HL-60 (cell line): ENCODE measurements at regions not wholly inside any gene's neighbourhood (a gene's known extent, or its start where the extent isn't known, plus 50 kb on each side); places are given as distances from the start of the nearest gene placed in this dataset.

Source experiments
- DNase-seq, 2 experiments: peaks; one replicate each; pipeline ENCODE4 v3.0.0-alpha.2; 2010 to 2020; ENCODE audit warnings: low read depth in 1 of 2, low spot score in 1 of 2
- H3K27ac ChIP-seq: fragments of 250-450 bp; sonication (Bioruptor Pico); replicated peaks from 2 replicates; pipeline ENCODE4 v1.5.1; 2020; ENCODE audit warnings: mild to moderate bottlenecking, moderate library complexity
- H3K27me3 ChIP-seq: fragments of 250-450 bp; sonication (Bioruptor Pico); 2 replicates; pipeline ENCODE4 v1.5.1; 2021; ENCODE audit warnings: mild to moderate bottlenecking, moderate library complexity; ENCODE audit not compliant: insufficient read depth, poor library complexity, severe bottlenecking
- H3K4me3 ChIP-seq: replicated peaks from 2 replicates; pipeline ENCODE4 v1.5.1; 2011; ENCODE audit warnings: mild to moderate bottlenecking, control low read depth, low read length; ENCODE audit not compliant: insufficient read depth
- GABPA ChIP-seq: IDR thresholded peaks from 2 replicates; pipeline ENCODE4 v1.6.1; 2012; ENCODE audit warnings: low read depth
- POLR2AphosphoS5 ChIP-seq: IDR thresholded peaks from 2 replicates; pipeline ENCODE4 v1.6.1; 2012; ENCODE audit warnings: low read depth
- SPI1 ChIP-seq: IDR thresholded peaks from 2 replicates; pipeline ENCODE4 v1.6.1; 2012; ENCODE audit warnings: low read depth, mild to moderate bottlenecking, borderline replicate concordance
- TF ChIP-seq, protein P1 (sequence below): IDR thresholded peaks from 2 replicates; pipeline ENCODE4 v1.6.1; 2012; ENCODE audit warnings: low read depth; ENCODE audit not compliant: insufficient replicate concordance
- TF ChIP-seq, protein P2 (sequence below): IDR thresholded peaks from one replicate; pipeline ENCODE4 v1.5.1; 2011; ENCODE audit warnings: low read length, control low read depth, inconsistent platforms; ENCODE audit not compliant: insufficient read depth

DNA sequence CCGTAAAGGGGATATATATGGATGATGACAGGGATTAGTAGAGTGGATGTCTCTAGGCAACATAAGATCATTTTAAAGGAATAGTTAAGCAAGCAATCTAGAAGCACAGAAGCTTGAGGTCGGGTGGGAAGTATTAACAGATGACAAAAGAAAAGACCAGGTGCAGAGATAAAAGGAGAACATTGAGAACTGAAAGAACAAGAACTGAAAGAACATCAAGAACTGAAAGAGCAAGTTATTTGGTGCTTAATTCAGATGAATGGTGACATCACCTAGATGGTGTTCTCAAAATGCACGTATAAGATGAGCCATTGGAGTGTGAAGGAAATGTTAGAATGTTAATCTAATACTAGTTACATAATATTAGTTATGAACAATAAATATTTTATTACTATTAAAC is 224.0 kb upstream of the PDE3A start:
- DNase-seq: no peak
- H3K27ac ChIP-seq: no peak overlapping the region
- no peak overlapping the region for H3K4me3 ChIP-seq
- no peaks in the 10 kb centered on the region for H3K27me3 ChIP-seq
- TF ChIP-seq SPI1 (no peak), GABPA (no peak), POLR2AphosphoS5 (no peak)
- TF ChIP-seq, protein P1, sequence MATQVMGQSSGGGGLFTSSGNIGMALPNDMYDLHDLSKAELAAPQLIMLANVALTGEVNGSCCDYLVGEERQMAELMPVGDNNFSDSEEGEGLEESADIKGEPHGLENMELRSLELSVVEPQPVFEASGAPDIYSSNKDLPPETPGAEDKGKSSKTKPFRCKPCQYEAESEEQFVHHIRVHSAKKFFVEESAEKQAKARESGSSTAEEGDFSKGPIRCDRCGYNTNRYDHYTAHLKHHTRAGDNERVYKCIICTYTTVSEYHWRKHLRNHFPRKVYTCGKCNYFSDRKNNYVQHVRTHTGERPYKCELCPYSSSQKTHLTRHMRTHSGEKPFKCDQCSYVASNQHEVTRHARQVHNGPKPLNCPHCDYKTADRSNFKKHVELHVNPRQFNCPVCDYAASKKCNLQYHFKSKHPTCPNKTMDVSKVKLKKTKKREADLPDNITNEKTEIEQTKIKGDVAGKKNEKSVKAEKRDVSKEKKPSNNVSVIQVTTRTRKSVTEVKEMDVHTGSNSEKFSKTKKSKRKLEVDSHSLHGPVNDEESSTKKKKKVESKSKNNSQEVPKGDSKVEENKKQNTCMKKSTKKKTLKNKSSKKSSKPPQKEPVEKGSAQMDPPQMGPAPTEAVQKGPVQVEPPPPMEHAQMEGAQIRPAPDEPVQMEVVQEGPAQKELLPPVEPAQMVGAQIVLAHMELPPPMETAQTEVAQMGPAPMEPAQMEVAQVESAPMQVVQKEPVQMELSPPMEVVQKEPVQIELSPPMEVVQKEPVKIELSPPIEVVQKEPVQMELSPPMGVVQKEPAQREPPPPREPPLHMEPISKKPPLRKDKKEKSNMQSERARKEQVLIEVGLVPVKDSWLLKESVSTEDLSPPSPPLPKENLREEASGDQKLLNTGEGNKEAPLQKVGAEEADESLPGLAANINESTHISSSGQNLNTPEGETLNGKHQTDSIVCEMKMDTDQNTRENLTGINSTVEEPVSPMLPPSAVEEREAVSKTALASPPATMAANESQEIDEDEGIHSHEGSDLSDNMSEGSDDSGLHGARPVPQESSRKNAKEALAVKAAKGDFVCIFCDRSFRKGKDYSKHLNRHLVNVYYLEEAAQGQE: no peak
- TF ChIP-seq, protein P2, sequence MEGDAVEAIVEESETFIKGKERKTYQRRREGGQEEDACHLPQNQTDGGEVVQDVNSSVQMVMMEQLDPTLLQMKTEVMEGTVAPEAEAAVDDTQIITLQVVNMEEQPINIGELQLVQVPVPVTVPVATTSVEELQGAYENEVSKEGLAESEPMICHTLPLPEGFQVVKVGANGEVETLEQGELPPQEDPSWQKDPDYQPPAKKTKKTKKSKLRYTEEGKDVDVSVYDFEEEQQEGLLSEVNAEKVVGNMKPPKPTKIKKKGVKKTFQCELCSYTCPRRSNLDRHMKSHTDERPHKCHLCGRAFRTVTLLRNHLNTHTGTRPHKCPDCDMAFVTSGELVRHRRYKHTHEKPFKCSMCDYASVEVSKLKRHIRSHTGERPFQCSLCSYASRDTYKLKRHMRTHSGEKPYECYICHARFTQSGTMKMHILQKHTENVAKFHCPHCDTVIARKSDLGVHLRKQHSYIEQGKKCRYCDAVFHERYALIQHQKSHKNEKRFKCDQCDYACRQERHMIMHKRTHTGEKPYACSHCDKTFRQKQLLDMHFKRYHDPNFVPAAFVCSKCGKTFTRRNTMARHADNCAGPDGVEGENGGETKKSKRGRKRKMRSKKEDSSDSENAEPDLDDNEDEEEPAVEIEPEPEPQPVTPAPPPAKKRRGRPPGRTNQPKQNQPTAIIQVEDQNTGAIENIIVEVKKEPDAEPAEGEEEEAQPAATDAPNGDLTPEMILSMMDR: no peak

DNA sequence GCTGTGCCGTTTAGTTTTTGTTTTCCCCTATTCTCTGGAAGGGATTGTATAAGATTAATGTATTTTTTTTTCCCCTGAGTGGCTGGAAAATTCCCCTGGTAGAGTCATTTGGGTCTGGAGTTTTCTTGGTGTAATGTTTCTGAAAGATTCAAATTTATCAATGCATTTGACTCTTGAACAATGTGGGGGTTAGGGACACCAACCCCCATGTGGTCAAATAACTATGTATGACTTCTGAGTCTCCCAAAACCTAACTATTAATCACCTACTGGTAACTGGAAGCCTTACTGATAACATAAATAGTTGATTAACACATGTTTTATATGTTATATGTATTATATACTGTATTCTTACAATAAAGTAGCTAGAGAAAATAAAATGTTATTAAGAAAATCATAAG is 220.1 kb upstream of the PDE3A start:
- no peak overlapping the region for H3K27ac ChIP-seq
- no peak overlapping the region for H3K4me3 ChIP-seq
- DNase-seq: no peak
- H3K27me3 ChIP-seq: no peaks in the 10 kb centered on the region
- TF ChIP-seq, protein P1: no peak
- TF ChIP-seq, protein P2: no peak
- TF ChIP-seq SPI1 (no peak), GABPA (no peak), POLR2AphosphoS5 (no peak)

DNA sequence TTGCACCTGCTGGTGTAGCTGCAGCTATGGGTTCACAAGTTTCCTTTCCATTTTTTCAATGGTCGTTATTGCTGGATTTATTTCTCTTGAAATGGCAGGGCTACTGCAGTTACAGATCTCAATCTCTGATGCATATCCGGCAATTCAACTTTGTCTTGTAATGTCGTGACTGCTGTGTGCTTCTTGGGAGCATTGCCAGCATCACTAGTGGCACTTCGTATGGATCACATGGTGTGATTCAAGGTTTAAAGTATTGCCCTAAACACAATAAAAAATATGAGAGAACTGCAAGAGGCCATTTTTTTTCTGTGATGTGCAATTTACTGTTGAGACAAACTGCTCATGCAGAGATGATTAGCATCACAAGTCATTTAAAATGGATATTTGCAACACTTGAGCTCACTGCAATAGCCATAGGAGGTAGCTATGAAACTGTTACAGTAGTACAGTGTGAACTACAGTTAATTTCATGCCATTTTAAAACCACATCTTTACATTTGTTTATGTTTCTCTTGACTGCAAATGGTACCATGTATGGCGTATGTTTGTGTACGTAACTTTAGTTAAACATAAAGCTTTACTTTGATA is 217.4 kb upstream of the PDE3A start:
- DNase-seq: no peak
- H3K27ac ChIP-seq: no peak overlapping the region
- TF ChIP-seq, protein P1: no peak
- TF ChIP-seq SPI1 (no peak), POLR2AphosphoS5 (no peak), GABPA (no peak)
- TF ChIP-seq, protein P2: no peak
- H3K4me3 ChIP-seq: no peak overlapping the region
- H3K27me3 ChIP-seq: no peaks in the 10 kb centered on the region
